UCSD-AML1 (cell line): ENCODE measurements at regions not wholly inside any gene's neighbourhood (a gene's known extent, or its start where the extent isn't known, plus 50 kb on each side); places are given as distances from the start of the nearest gene placed in this dataset.

Source experiments
- DNase-seq: peaks from one replicate; lab custom pipeline; 2025; ENCODE audit not compliant: unreplicated experiment; lab: John Stamatoyannopoulos, UW

DNA sequence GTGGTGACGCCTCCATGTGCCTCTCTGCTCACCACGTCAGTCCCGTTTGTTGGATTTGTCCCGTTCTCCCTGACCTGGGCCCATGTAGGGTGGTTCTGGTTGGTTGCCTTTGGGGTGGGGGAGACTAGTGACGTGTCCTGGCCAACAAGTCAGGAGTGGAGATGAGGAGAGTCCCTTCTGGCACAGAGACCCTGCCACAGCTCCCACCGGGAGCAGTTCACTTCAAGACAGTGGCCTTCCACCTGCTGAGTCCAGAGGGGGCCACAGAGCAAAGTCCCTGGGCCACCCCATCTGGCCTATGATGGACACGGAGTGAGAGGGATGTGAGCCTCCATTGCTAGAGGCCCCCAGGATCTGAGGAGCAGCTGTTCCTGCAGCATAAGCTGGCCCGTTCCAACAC lies 405.6 kb downstream of the TCERG1L start:
- DNase-seq, result no peak

GRCh38 chr10:130910848-130911247 lies 400.7 kb downstream of the TCERG1L start:
- DNase-seq, result no peak

GRCh38 chr10:130913844-130914243 lies 397.7 kb downstream of the TCERG1L start:
- no peak for DNase-seq

- no peak for DNase-seq
These were observed 397.2 kb downstream of the TCERG1L start for GRCh38 chr10:130914367-130914766.

GRCh38 chr10:130915065-130915464 lies 396.5 kb downstream of the TCERG1L start:
- DNase-seq, result no peak

DNA sequence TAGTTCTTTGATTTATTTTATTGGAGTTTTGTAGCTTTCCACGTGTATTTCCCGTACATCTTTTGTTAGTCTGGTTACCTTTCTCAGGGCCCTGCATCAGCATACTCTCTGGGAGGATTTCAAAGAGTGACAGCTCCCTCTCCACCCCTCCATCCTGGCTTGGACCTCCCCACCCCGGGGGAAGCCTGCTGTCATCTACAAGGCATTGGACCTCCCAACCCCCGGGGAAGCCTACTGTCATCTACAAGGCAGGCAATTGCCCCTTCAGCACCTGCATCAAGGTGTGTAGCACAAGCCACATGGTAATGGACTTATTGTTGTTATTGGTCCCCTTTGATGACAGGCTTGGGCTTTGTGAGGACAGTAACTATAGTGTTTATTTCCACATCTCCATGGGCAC lies 390.1 kb downstream of the TCERG1L start:
- DNase-seq, result no peak

GRCh38 chr10:130921911-130922440 lies 389.5 kb downstream of the TCERG1L start:
- no peak for DNase-seq

- no peak for DNase-seq
These were observed 387.9 kb downstream of the TCERG1L start for GRCh38 chr10:130923596-130923995.

- peak; percentile 15 for DNase-seq
These were observed 387.2 kb downstream of the TCERG1L start for GRCh38 chr10:130924138-130924819.

GRCh38 chr10:130926442-130926841 lies 385.1 kb downstream of the TCERG1L start:
- no peak for DNase-seq

DNA sequence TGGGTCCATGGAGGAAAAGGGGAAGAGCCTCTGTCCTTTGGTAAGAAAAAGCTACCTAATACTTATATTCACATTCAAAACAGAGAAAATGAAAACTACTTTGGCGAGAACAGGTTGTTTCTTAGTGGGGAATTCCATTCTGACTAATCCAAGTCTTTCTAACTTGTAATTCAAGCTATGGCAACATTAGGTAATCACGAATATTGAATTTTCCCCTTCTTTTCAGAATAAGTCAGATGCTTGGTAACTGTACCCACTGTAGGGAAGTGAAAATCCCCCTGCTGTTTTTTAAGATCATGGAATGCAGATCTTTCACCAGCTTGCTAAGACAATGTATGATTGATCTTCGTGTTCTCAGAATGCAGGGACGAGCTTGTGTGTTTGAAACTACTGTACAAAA lies 384.4 kb downstream of the TCERG1L start:
- DNase-seq, result no peak

- no peak for DNase-seq
These were observed 383.2 kb downstream of the TCERG1L start for GRCh38 chr10:130928306-130928705.

DNA sequence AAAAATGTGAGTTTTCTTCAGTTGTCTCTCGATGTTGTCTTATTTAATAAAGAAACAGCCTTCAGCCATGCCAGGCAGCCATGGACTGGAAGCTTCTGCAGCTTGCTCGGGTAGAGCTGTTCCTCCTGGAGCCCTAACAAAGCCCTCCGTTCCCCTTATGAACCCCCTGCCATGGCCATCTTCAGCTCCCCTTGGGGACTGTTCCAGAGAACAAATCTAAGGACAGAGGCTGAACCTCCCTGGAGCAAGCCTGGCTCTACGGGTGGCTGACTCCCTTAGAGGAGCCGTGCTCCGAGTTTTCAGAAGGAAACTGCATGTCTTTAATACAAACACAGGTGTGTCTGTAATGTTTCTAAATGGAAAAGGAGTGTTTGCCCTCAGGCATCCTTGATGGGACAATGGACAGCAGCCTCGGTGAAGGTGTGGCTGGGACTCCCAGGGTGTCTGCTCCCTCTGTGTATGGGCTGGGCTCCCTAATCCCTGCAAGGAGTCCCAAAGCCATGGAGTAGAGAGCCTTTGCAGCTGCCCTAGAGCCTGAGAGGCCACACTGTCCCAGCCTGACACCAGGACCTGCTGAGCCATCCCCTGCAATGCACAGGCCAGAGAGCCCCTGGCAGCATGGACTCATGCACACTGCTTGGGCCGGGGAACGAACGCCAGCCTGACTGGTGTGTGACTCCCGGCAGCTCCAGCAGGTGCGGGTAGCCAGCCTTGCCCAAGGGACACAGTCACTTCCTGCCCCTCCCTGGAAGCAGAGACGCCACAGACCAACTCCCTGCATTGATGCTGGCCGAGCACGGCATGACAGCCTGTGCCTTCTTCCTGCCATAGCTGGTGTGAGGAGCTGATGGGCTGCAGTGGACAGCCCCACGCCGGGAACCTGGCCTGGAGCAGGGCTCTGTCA lies 381.8 kb downstream of the TCERG1L start:
- DNase-seq, result no peak

- no peak for DNase-seq
These were observed 380.7 kb downstream of the TCERG1L start for GRCh38 chr10:130930821-130931220.

- DNase-seq, result no peak
These were observed 380.3 kb downstream of the TCERG1L start for GRCh38 chr10:130931256-130931655.

DNA sequence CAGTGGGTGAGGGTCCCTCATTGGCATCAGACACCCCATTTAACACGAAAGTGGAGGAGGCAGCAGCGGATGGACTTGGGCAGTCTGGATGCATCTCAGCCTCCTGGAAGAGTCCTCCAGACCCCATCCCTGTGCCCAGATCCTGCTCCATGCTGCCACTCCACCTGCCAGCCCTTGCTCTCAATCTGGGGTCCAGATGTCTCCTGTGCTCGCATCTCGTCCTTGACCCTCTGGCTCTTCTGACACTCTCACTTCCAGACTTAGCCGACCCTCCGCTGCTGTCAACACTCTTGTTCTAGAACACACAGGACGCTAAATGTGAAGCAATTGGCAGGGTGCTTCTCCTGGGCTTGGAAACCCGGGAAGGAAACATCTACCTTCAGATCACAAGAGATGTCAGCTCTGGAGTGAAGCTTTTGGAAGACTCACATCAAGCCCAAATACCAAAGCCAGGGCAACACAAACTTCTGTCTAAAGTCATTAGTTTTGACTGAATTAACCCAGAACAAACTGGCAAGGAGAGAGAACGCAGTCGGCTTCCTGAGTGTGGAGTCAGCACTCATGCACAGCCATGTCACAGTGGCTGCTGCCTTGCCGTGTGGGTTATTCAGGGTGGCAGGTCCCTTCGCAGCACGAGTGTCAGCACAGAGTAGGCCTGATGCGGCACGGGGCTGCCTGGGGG lies 379.1 kb downstream of the TCERG1L start:
- no peak for DNase-seq

DNA sequence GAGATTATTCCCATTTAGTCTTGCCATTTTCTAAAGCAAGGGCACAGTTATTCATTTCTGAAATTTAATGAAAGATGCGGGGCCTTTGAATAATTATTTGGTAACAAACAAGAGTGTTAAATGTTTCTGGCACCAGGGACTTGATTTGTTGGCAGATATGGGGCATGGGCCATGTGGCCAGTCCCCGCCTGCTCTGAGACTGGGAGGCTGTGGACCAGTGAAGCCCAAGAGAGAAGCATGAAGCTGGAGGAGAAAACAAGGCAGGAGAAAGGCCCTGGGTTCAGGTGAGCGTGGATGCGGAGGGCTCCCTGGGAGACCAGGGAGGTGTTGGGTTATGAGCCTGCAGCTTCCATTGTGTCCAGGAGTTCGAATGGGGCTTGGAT lies 378.5 kb downstream of the TCERG1L start:
- no peak for DNase-seq

DNA sequence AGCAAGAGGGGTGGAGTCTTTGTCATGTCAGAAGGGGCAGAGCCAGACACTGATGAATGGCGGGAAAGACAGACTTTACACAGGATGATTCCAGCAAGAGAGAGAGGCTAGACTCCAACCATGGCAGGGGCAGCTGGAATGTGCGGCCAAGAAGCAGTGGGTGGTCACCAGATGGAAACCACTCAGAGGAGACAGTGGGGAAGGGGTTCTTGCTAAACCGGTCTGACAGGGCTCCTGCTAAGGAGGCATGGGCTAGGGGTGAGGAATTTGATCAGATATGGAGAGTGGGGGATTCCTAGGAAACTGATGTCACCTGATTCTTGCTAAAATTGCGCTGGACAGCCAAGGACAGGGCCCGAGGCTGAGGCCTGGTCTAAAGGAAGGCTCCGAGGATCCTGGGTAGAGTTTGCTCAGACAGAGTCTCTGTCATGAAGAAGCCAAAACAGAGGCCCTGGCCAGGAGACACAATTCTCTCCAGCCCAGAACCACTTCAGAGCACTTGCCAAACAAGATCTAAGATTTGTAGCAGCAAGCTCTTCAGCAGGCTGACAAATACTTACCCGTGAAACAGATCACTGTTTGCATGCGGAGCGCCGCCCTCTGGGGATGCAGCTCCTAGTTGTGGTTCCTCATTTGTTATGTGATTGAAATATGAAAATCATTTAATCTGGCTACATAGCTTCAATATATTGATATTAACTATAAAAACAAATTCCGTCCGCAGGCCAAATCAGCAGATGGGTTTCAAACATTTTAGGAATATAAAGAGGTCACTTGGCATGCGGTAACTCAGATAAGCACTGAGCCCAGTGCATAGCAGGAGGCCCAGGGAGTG lies 377.0 kb downstream of the TCERG1L start:
- no peak for DNase-seq

GRCh38 chr10:130935128-130935439 lies 376.4 kb downstream of the TCERG1L start:
- no peak for DNase-seq

DNA sequence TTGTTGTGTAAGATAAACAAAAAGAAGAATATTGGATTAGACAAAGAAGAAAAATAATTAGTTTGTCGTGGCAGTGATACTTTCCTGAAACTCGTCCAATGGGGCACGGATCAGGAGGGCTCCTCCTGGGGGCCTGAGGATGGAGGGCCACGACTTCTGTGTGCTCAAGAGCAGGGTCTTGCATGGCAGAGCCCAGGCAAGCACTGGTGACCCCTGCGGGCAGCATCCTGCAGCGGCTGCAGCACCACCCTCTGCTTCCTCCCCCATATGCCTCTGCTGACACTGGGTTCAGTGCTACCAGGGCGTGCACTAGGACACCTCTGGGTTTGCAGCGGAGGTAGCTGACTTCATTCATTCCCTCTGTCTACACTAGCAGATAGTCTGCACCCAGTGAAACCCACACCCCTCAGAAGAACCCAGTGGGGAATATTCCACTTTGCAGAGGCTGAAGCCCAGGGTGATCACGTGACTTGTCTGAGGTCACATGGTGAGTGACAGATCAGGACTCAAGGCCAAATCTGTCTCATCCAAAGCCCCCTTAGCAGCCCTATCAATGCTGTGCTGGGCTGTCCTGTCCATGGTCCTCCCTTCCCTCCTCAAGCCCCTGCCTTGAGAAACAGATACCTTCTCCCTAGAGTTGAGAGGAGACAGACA lies 375.5 kb downstream of the TCERG1L start:
- no peak for DNase-seq
